Heart left ventricle (tissue), 13 donors: ENCODE measurements at regions not wholly inside any gene's neighbourhood (a gene's known extent, or its start where the extent isn't known, plus 50 kb on each side); places are given as distances from the start of the nearest gene placed in this dataset.

Experiments
- CTCF ChIP-seq, 12 donors: fragments of 200-600 bp; sonication (generic) in 4 of 12; IDR thresholded peaks; one replicate each; pipeline versions ENCODE4 v1.5.0 to v1.8.0; 2018 to 2022; ENCODE audit warnings: antibody characterized with exemption in 12 of 12, mild to moderate bottlenecking in 5 of 12
- POLR2A ChIP-seq, 2 donors: fragments of 450-650 bp; IDR thresholded peaks; one replicate each; pipeline ENCODE4 v1.6.1; 2017; ENCODE audit warnings: antibody characterized with exemption in 2 of 2, mild to moderate bottlenecking in 2 of 2, moderate library complexity in 2 of 2
- donor health status: ischemic (EF 13 %, LVEDD 7.1; RV severe dilation, severe dysfunction).
- donor health status: DM: no; HTN: yes; CAD: no.
- donor health status: DM: no; HTN: no; CAD: no.
- donor health status: ischemic (EF 25% LVEDD 6.9; RV normal size, moderate dysfunction).
- donor health status: ischemic (EF 25% LVEDD 5.7; RV mildly dilated, moderate dysfunction).
- donor health status: ischemic (EF 35%, LVEDD 5.7; RV mildly dilated, moderate dysfunction).
- donor health status: nonischemic (EF 11% LVEDD 7.7; RV severe dilation, severe dysfunction).
- donor health status: DM: yes; HTN: yes; CAD: no.
- donor health status: PGD.
- donor health status: ischemic (EF 29% LVEDD 5.4; RV normal size, mild dysfunction).
- donor health status: nonischemic (EF 23%, LVEDD 6.1; RV moderate dilation, normal function).

GRCh38 chr10:111648046-111648445 lies 535.5 kb downstream of the GPAM start:
- TF ChIP-seq CTCF (IDR thresholded peaks at IDR 0.05) (no peak), POLR2A (IDR thresholded peaks at IDR 0.05) (no peak)
